Testis (tissue), 2 donors: ENCODE measurements at regions not wholly inside any gene's neighbourhood (a gene's known extent, or its start where the extent isn't known, plus 50 kb on each side); places are given as distances from the start of the nearest gene placed in this dataset.

Source experiments
- POLR2A ChIP-seq: fragments of 450-650 bp; IDR thresholded peaks from one replicate; pipeline ENCODE4 v1.6.1; 2017; ENCODE audit warnings: antibody characterized with exemption, mild to moderate bottlenecking, moderate library complexity
- TF ChIP-seq, protein P1 (sequence below), 3 experiments: fragments of 450-650 bp in 2 of 3; fragments of 200-600 bp in 1 of 3; sonication (generic) in 1 of 3; IDR thresholded peaks; one replicate each; pipeline ENCODE4 v1.5.1; 2016 to 2019; ENCODE audit warnings: antibody characterized with exemption in 3 of 3, mild to moderate bottlenecking in 2 of 3, moderate library complexity in 1 of 3

DNA sequence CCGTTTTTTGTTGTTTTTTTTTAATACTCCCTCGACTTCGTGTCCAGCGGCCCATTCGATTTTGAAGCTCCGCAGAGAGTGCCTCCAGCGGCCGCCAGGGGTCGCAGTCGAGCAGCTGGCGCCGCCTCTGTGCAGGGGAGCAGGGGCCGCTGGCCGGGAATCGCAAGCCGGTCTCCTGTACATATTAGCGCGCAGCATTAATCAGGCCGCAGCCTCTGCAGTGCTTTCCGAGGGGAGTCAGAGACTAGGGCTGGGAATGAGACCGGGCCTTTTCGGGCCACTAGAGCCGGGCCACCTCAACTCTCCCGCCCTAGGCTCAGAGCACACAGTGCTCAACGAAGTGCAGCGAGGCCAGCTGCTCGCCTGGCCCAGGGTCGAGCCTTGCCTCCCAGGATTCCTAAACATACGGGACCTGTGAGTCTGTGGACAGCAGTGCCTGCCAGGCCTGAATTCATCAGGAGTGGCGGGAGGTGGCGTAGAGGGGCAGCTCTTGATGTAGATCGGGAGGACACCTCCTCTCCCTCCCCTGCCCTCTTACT, 81.8 kb downstream of the EMP1 start:
- TF ChIP-seq, protein P1, sequence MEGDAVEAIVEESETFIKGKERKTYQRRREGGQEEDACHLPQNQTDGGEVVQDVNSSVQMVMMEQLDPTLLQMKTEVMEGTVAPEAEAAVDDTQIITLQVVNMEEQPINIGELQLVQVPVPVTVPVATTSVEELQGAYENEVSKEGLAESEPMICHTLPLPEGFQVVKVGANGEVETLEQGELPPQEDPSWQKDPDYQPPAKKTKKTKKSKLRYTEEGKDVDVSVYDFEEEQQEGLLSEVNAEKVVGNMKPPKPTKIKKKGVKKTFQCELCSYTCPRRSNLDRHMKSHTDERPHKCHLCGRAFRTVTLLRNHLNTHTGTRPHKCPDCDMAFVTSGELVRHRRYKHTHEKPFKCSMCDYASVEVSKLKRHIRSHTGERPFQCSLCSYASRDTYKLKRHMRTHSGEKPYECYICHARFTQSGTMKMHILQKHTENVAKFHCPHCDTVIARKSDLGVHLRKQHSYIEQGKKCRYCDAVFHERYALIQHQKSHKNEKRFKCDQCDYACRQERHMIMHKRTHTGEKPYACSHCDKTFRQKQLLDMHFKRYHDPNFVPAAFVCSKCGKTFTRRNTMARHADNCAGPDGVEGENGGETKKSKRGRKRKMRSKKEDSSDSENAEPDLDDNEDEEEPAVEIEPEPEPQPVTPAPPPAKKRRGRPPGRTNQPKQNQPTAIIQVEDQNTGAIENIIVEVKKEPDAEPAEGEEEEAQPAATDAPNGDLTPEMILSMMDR (IDR thresholded peaks at IDR 0.05): peak; percentile 79 to 98 (median 84)
- no peak for TF ChIP-seq POLR2A
